Esophagus squamous epithelium (tissue), 4 donors: ENCODE measurements at regions not wholly inside any gene's neighbourhood (a gene's known extent, or its start where the extent isn't known, plus 50 kb on each side); places are given as distances from the start of the nearest gene placed in this dataset.

Source experiments
- POLR2A ChIP-seq, 4 donors: fragments of 450-650 bp; IDR thresholded peaks; one replicate each; pipeline ENCODE4 v1.6.1; 2017; ENCODE audit warnings: antibody characterized with exemption in 4 of 4, mild to moderate bottlenecking in 4 of 4, moderate library complexity in 3 of 4
- TF ChIP-seq, protein P1 (sequence below), 6 experiments: fragments of 450-650 bp in 4 of 6; fragments of 200-600 bp in 2 of 6; sonication (generic) in 2 of 6; IDR thresholded peaks; one replicate each; pipeline ENCODE4 v1.5.1; 2016 to 2019; ENCODE audit warnings: antibody characterized with exemption in 6 of 6, mild to moderate bottlenecking in 4 of 6, moderate library complexity in 4 of 6

DNA sequence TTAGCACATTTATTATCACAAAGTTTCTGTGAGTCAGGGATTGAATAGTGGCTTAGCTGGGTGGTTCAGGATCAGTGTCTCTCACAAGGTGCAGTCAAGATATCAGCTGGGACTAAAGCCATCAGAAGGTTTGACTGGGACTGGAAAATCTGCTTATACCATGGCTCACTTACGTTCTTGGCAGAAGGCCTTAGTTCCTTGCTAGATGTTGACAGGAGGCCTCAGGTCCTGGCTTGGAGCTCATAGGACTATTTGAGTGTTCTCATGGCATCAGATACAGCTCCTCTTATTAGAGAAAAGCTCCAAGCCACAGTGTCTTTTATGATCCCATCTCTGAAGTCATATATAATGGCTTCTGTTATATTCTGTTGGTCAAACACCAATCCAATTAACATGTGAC is 127.3 kb downstream of the SLC6A15 start:
- TF ChIP-seq, protein P1, sequence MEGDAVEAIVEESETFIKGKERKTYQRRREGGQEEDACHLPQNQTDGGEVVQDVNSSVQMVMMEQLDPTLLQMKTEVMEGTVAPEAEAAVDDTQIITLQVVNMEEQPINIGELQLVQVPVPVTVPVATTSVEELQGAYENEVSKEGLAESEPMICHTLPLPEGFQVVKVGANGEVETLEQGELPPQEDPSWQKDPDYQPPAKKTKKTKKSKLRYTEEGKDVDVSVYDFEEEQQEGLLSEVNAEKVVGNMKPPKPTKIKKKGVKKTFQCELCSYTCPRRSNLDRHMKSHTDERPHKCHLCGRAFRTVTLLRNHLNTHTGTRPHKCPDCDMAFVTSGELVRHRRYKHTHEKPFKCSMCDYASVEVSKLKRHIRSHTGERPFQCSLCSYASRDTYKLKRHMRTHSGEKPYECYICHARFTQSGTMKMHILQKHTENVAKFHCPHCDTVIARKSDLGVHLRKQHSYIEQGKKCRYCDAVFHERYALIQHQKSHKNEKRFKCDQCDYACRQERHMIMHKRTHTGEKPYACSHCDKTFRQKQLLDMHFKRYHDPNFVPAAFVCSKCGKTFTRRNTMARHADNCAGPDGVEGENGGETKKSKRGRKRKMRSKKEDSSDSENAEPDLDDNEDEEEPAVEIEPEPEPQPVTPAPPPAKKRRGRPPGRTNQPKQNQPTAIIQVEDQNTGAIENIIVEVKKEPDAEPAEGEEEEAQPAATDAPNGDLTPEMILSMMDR (IDR thresholded peaks at IDR 0.05): no peak
- no peak for TF ChIP-seq POLR2A (IDR thresholded peaks at IDR 0.05)
